ENCODE measurements at regions not wholly inside any gene's neighbourhood (a gene's known extent, or its start where the extent isn't known, plus 50 kb on each side); places are given as distances from the start of the nearest gene placed in this dataset.

DNA sequence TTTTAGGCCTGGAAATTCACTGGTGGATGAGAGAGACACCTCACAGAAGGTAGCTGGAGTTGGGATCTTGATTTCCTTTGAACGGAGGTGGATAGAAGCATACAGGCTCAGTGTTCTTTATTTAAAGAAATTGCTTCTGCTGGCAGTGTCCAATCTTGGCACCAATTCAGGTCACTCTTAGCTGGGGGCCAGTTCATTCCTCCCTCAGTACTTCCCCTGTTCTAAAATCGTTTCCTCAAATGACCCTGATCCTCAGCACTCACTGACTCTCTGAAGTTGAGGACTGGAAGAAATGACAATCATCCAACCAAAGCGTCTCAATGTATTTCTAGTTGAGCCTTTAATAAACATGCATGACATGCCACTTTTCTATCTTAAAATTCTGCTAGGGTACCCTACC lies 472.5 kb upstream of the BTBD3 start:
- TF ChIP-seq, protein P1, sequence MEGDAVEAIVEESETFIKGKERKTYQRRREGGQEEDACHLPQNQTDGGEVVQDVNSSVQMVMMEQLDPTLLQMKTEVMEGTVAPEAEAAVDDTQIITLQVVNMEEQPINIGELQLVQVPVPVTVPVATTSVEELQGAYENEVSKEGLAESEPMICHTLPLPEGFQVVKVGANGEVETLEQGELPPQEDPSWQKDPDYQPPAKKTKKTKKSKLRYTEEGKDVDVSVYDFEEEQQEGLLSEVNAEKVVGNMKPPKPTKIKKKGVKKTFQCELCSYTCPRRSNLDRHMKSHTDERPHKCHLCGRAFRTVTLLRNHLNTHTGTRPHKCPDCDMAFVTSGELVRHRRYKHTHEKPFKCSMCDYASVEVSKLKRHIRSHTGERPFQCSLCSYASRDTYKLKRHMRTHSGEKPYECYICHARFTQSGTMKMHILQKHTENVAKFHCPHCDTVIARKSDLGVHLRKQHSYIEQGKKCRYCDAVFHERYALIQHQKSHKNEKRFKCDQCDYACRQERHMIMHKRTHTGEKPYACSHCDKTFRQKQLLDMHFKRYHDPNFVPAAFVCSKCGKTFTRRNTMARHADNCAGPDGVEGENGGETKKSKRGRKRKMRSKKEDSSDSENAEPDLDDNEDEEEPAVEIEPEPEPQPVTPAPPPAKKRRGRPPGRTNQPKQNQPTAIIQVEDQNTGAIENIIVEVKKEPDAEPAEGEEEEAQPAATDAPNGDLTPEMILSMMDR (IDR thresholded peaks at IDR 0.05) = no peak
- no peak for TF ChIP-seq TAF1 (IDR thresholded peaks at IDR 0.05; ENCODE audit: borderline replicate concordance, low read depth, low read length)
- no peak for TF ChIP-seq POLR2AphosphoS5 (IDR thresholded peaks at IDR 0.05; ENCODE audit: low read depth, low read length)
- TF ChIP-seq, protein P2, sequence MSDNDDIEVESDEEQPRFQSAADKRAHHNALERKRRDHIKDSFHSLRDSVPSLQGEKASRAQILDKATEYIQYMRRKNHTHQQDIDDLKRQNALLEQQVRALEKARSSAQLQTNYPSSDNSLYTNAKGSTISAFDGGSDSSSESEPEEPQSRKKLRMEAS (IDR thresholded peaks at IDR 0.05; ENCODE audit: low read depth) = no peak
- TF ChIP-seq, protein P3, sequence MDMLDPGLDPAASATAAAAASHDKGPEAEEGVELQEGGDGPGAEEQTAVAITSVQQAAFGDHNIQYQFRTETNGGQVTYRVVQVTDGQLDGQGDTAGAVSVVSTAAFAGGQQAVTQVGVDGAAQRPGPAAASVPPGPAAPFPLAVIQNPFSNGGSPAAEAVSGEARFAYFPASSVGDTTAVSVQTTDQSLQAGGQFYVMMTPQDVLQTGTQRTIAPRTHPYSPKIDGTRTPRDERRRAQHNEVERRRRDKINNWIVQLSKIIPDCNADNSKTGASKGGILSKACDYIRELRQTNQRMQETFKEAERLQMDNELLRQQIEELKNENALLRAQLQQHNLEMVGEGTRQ (IDR thresholded peaks at IDR 0.05; ENCODE audit: borderline replicate concordance, low read depth, low read length) = no peak
- no peak for TF ChIP-seq NRF1 (IDR thresholded peaks at IDR 0.05; ENCODE audit: low read depth, low read length)
- TF ChIP-seq NFIC (IDR thresholded peaks at IDR 0.05; ENCODE audit: borderline replicate concordance) = no peak
- TF ChIP-seq TEAD4 (IDR thresholded peaks at IDR 0.05; ENCODE audit: borderline replicate concordance, insufficient read depth) = no peak
- no peak for TF ChIP-seq YY1 (IDR thresholded peaks at IDR 0.05; ENCODE audit: low read depth)
- no peak for TF ChIP-seq RXRA (IDR thresholded peaks at IDR 0.05; ENCODE audit: borderline replicate concordance, low read depth)
